ENCODE measurements at regions not wholly inside any gene's neighbourhood (a gene's known extent, or its start where the extent isn't known, plus 50 kb on each side); places are given as distances from the start of the nearest gene placed in this dataset.

DNA sequence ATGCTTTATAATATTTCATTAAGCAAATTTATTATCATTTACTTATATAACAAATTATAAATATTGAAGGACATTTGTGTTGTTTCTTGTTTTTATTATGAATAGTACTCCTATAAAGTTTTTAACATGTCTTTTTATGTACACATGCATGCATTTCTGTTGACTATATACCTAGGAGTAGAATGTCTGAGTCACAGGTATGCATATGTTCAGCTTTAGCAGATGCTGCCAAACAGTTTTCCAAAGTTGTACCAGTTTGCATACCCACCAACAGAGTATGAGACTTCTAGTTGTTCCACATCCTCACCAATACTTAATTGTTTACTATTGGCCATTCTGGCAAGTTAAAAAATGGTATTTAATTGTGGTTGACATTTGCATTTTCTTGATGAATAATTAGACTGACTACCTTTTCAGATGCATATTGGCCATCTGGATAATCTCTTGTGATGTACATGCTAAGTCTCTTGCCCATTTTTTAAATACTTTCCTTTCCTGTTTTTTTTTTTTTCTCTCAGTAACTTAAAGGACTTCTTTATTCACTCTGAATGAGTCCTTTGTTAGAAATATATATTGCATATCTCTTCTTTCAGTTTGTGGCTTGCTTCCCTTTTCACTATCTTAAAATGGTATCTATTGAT is 132.2 kb upstream of the TRIM2 start:
- Histone ChIP-seq H3K4me1 (ENCODE audit: low read depth) (no peaks in the 10 kb centered on the region), H3K36me3 (ENCODE audit: low read depth) (no peaks in the 10 kb centered on the region), H3K9me3 (no peaks in the 10 kb centered on the region), H3K4me3 (no peak overlapping the region)
- no peak for DNase-seq
- intact Hi-C loops (cut with DNase I, micrococcal nuclease), result no loop called here
- ATAC-seq, result no peak
- TF ChIP-seq, protein P1, sequence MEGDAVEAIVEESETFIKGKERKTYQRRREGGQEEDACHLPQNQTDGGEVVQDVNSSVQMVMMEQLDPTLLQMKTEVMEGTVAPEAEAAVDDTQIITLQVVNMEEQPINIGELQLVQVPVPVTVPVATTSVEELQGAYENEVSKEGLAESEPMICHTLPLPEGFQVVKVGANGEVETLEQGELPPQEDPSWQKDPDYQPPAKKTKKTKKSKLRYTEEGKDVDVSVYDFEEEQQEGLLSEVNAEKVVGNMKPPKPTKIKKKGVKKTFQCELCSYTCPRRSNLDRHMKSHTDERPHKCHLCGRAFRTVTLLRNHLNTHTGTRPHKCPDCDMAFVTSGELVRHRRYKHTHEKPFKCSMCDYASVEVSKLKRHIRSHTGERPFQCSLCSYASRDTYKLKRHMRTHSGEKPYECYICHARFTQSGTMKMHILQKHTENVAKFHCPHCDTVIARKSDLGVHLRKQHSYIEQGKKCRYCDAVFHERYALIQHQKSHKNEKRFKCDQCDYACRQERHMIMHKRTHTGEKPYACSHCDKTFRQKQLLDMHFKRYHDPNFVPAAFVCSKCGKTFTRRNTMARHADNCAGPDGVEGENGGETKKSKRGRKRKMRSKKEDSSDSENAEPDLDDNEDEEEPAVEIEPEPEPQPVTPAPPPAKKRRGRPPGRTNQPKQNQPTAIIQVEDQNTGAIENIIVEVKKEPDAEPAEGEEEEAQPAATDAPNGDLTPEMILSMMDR (IDR thresholded peaks at IDR 0.05), result no peak

DNA sequence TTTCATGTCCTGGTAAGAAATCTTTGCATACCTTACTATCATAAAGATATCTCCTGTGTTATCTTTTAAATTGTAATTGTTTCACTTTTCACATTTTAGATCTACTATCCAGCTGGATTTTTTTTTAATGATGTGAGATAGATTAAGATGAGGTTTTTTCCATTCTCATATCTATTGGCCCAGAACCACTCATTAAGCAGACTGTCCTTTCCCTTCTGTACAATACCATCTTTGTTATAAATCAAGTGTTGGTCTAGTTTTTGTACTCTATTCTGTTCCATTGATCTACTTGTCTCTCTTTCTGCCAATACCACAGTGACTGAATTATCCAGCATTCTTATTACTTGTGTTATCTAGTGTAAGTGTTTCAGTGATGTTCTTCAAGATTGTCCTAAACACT is 131.6 kb upstream of the TRIM2 start:
- no peaks in the 10 kb centered on the region for H3K36me3 ChIP-seq (ENCODE audit: low read depth)
- intact Hi-C loops (cut with DNase I, micrococcal nuclease), result no loop called here
- ATAC-seq (no peak), DNase-seq (no peak)
- no peaks in the 10 kb centered on the region for H3K9me3 ChIP-seq
- no peaks in the 10 kb centered on the region for H3K4me1 ChIP-seq (ENCODE audit: low read depth)
- TF ChIP-seq, protein P1 (IDR thresholded peaks at IDR 0.05), result no peak
- no peak overlapping the region for H3K4me3 ChIP-seq

DNA sequence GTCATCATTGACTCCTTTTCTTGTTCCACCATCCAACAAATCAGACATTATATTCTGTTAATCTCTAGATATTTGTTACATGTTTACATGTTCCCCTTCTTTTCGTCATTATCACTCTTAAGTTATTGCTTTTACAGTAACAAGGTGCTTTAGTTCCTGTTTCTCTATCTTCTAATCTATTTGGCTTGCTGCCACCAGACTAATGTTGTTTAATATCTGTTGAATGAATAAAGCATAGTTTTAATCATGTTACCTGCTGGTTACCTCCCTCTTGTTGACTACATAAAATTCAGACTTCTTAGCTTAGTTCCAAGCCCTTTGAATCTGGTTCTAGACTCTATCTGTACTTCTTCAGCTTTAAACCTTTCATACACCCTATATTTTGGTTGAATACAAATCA is 129.8 kb upstream of the TRIM2 start:
- Histone ChIP-seq H3K9me3 (no peaks in the 10 kb centered on the region), H3K4me1 (ENCODE audit: low read depth) (no peaks in the 10 kb centered on the region), H3K4me3 (no peak overlapping the region), H3K36me3 (ENCODE audit: low read depth) (no peaks in the 10 kb centered on the region)
- ATAC-seq (no peak), DNase-seq (no peak)
- TF ChIP-seq, protein P1 (IDR thresholded peaks at IDR 0.05), result no peak
- intact Hi-C loops (cut with DNase I, micrococcal nuclease), result no loop called here

DNA sequence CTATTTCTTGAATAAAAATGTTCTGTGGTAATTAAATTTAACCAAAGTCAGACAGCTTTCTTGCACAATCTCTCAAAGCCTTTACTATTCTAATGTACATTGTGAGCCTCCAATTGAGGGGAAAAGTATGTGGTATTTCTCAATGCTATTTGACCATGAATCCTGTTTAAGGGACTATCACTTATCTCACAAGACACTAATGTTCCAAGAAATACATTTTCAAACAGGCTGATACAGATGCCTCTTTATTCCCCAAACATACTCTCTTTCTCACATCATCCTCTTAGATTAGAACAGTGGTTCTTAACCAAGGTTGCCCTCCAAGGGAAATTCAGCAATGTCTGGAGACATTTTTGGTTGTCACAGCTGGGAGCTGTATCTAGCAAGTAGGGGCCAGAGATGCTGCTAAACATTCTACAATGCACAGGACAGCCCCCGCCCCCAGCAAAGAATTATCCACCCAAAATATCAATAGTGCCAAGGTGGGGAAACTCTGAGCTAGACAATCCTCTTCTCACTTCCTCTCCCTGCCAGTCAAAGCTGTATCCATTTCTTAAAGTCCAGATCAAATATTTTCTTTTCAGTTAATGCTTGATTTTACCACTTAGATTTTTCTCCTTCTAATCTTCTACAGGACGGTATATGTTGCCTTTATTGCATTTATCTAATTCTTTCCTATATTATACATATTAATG is 129.2 kb upstream of the TRIM2 start:
- no peak for DNase-seq
- Histone ChIP-seq H3K36me3 (ENCODE audit: low read depth) (no peaks in the 10 kb centered on the region), H3K4me3 (no peak overlapping the region), H3K9me3 (no peaks in the 10 kb centered on the region), H3K4me1 (ENCODE audit: low read depth) (no peaks in the 10 kb centered on the region)
- intact Hi-C loops (cut with DNase I, micrococcal nuclease), result no loop called here
- no peak for ATAC-seq
- TF ChIP-seq, protein P1 (IDR thresholded peaks at IDR 0.05), result no peak

DNA sequence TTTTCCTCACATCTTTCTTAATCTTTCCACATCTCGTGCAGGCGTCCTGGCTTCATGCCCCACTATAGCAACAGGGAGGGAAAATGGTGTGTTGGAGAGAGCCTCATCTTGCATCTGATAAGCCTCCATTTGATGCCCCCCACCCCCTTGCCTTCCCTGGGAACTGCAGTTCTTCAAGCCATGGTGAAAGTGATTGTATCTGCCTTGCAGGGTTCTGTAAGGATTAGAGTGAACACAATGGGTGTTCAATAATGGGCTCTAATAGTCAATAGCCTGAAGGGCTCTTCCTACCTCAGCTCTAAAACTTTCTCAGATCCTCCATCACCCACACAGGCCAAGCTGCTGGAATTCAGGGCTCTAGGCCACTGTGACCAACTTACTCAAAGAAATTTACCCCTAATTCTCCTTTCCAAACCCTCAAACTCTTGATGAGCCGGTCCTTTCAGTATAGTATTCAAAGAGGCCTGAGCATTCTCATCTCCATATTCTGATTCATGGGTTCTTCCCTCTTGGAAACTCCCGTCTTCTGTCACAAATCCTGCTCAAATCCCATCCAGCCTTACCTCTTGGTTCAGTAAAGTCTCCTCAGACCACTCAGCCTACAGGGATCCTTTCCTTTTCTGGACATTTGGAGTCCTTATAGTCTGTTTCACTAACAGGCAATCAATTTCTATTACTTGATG is 128.3 kb upstream of the TRIM2 start:
- DNase-seq (no peak), ATAC-seq (no peak)
- H3K9me3 ChIP-seq, result no peaks in the 10 kb centered on the region
- TF ChIP-seq, protein P1 (IDR thresholded peaks at IDR 0.05), result no peak
- no peak overlapping the region for H3K4me3 ChIP-seq
- intact Hi-C loops (cut with DNase I, micrococcal nuclease), result no loop called here
- H3K4me1 ChIP-seq (ENCODE audit: low read depth), result no peaks in the 10 kb centered on the region
- no peaks in the 10 kb centered on the region for H3K36me3 ChIP-seq (ENCODE audit: low read depth)
